IMR-90 (cell line): ENCODE measurements at regions not wholly inside any gene's neighbourhood (a gene's known extent, or its start where the extent isn't known, plus 50 kb on each side); places are given as distances from the start of the nearest gene placed in this dataset.

ENCODE experiments used
- ATAC-seq: fragments of 200-7000 bp; cut with Tn5 transposase; 2 replicates; pipeline ENCODE4 v1.9.1; 2020; ENCODE audit warnings: low read depth, mild to moderate bottlenecking, moderate library complexity
- BruUV-seq: library from RNA; stranded (reverse); fragments of 400-500 nt; replicated peaks from 2 replicates; lab custom pipeline; 2021; lab: Mats Ljungman, UMichigan
- CTCF ChIA-PET: fragments of 300-600 bp; formaldehyde crosslinking; extraction: SDS; loops from one replicate; lab custom pipeline; 2021; ENCODE audit warnings: antibody characterized with exemption; lab: Yijun Ruan, JAX
- POLR2A ChIA-PET: fragments of 300-600 bp; sonication (Branson Sonifier 250); formaldehyde crosslinking; loops from one replicate; lab custom pipeline; 2022; ENCODE audit warnings: antibody characterized with exemption; ENCODE audit not compliant: unreplicated experiment; lab: Charles Lee
- DNase-seq: peaks from one replicate; pipeline ENCODE4 v3.0.0; 2013
- H2AFZ ChIP-seq: replicated peaks from 2 replicates; pipeline ENCODE3; 2013; ENCODE audit warnings: low read length, mild to moderate bottlenecking; ENCODE audit not compliant: poor library complexity
- H2AK5ac ChIP-seq: 2 replicates; pipeline ENCODE4 v1.6.1; 2013; ENCODE audit warnings: low read depth, low read length, inconsistent platforms
- H2AK9ac ChIP-seq: replicated peaks from 2 replicates; pipeline ENCODE3; 2013; ENCODE audit warnings: mild to moderate bottlenecking, low read depth, low read length, moderate library complexity; ENCODE audit not compliant: poor library complexity
- H2BK120ac ChIP-seq: 2 replicates; pipeline ENCODE4 v1.6.1; 2013; ENCODE audit warnings: low read depth, low read length, inconsistent platforms
- H2BK15ac ChIP-seq: 3 replicates; pipeline ENCODE4 v1.6.1; 2013; ENCODE audit warnings: low read depth, low read length, inconsistent platforms
- H2BK20ac ChIP-seq: 2 replicates; pipeline ENCODE4 v1.6.1; 2013; ENCODE audit warnings: low read depth, mild to moderate bottlenecking, inconsistent platforms, low read length, moderate library complexity
- H2BK5ac ChIP-seq: 2 replicates; pipeline ENCODE4 v1.6.1; 2013; ENCODE audit warnings: mild to moderate bottlenecking, low read depth, low read length, inconsistent platforms; ENCODE audit not compliant: poor library complexity, severe bottlenecking
- H3K14ac ChIP-seq: replicated peaks from 2 replicates; pipeline ENCODE4 v1.6.1; 2013; ENCODE audit warnings: low read depth, low read length, inconsistent platforms
- H3K18ac ChIP-seq: 2 replicates; pipeline ENCODE4 v1.6.1; 2013; ENCODE audit warnings: low read depth, low read length, control low read depth
- H3K23ac ChIP-seq: 2 replicates; pipeline ENCODE4 v1.6.1; 2013; ENCODE audit warnings: low read depth, low read length, inconsistent platforms
- H3K27ac ChIP-seq: 2 replicates; pipeline ENCODE4 v1.5.1; 2013; ENCODE audit warnings: mild to moderate bottlenecking, control low read depth, low read length; ENCODE audit not compliant: insufficient read depth
- H3K27me3 ChIP-seq: 2 replicates; pipeline ENCODE4 v1.6.1; 2013; ENCODE audit warnings: low read length; ENCODE audit not compliant: control insufficient read depth, insufficient read depth
- H3K36me3 ChIP-seq: 2 replicates; pipeline ENCODE4 v1.6.1; 2013; ENCODE audit warnings: low read length, mixed read lengths; ENCODE audit not compliant: control insufficient read depth, insufficient read depth
- H3K4ac ChIP-seq: 2 replicates; pipeline ENCODE4 v1.6.1; 2013; ENCODE audit warnings: low read depth, low read length, inconsistent platforms
- H3K4me1 ChIP-seq: 2 replicates; pipeline ENCODE4 v1.6.1; 2013; ENCODE audit warnings: low read length, mixed read lengths; ENCODE audit not compliant: control insufficient read depth, insufficient read depth
- H3K4me2 ChIP-seq: 2 replicates; pipeline ENCODE4 v1.6.1; 2013; ENCODE audit warnings: low read depth, mild to moderate bottlenecking, control low read depth, low read length, moderate library complexity
- H3K4me3 ChIP-seq: 2 replicates; pipeline ENCODE4 v1.5.1; 2013; ENCODE audit warnings: low read depth, mild to moderate bottlenecking, control low read depth, low read length, moderate library complexity; ENCODE audit not compliant: insufficient read depth
- H3K56ac ChIP-seq: 2 replicates; pipeline ENCODE4 v1.6.1; 2013; ENCODE audit warnings: low read length, inconsistent platforms; ENCODE audit not compliant: insufficient read depth; ENCODE audit errors: extremely low read depth
- H3K79me1 ChIP-seq, 2 experiments: 2 replicates each; pipeline ENCODE4 v1.6.1; 2013; ENCODE audit warnings: low read length in 2 of 2, inconsistent platforms in 1 of 2, low read depth in 1 of 2
- H3K9ac ChIP-seq: 2 replicates; pipeline ENCODE4 v1.6.1; 2013; ENCODE audit warnings: low read depth, low read length, control low read depth
- H3K9me1 ChIP-seq: 2 replicates; pipeline ENCODE4 v1.6.1; 2013; ENCODE audit warnings: low read length, inconsistent platforms; ENCODE audit not compliant: insufficient read depth
- H3K9me3 ChIP-seq: 2 replicates; pipeline ENCODE4 v1.6.1; 2013; ENCODE audit warnings: low read length; ENCODE audit not compliant: control insufficient read depth, insufficient read depth
- H4K20me1 ChIP-seq: 2 replicates; pipeline ENCODE4 v1.6.1; 2013; ENCODE audit warnings: low read length, inconsistent platforms; ENCODE audit not compliant: insufficient read depth
- H4K5ac ChIP-seq: 2 replicates; pipeline ENCODE4 v1.6.1; 2013; ENCODE audit warnings: mild to moderate bottlenecking, low read depth, low read length, control low read depth
- H4K8ac ChIP-seq, 2 experiments: 2 replicates each; pipeline ENCODE4 v1.6.1; 2013; ENCODE audit warnings: low read depth in 2 of 2, low read length in 2 of 2, control low read depth in 1 of 2, inconsistent platforms in 1 of 2
- H4K91ac ChIP-seq: 2 replicates; pipeline ENCODE4 v1.6.1; 2013; ENCODE audit warnings: low read depth, low read length, inconsistent platforms; ENCODE audit not compliant: insufficient read depth
- CEBPB ChIP-seq: IDR thresholded peaks from 2 replicates; pipeline ENCODE4 v1.6.1; 2012; ENCODE audit warnings: low read depth, low read length, improper control_type of control experiment
- CHD1 ChIP-seq: IDR thresholded peaks from 2 replicates; pipeline ENCODE4 v1.6.1; 2012; ENCODE audit warnings: low read depth, low read length, improper control_type of control experiment
- FOS ChIP-seq: fragments of 150-350 bp; IDR thresholded peaks from 2 replicates; pipeline ENCODE4 v1.6.1; 2016; ENCODE audit warnings: low read depth, low read length
- MAZ ChIP-seq: IDR thresholded peaks from 2 replicates; pipeline ENCODE4 v1.6.1; 2012; ENCODE audit warnings: low read depth, mild to moderate bottlenecking, low read length, improper control_type of control experiment, moderate library complexity, borderline replicate concordance
- MXI1 ChIP-seq: IDR thresholded peaks from 2 replicates; pipeline ENCODE4 v1.6.1; 2012; ENCODE audit warnings: low read depth, mild to moderate bottlenecking, low read length, moderate library complexity, borderline replicate concordance
- NFE2L2 ChIP-seq: fragments of 150-350 bp; IDR thresholded peaks from 2 replicates; pipeline ENCODE4 v1.6.1; 2016; ENCODE audit warnings: low read depth, mild to moderate bottlenecking, low read length
- POLR2A ChIP-seq: IDR thresholded peaks from 2 replicates; pipeline ENCODE4 v1.6.1; 2012; ENCODE audit warnings: mild to moderate bottlenecking, low read depth, low read length
- RAD21 ChIP-seq: IDR thresholded peaks from 2 replicates; pipeline ENCODE4 v1.6.1; 2012; ENCODE audit warnings: low read length, improper control_type of control experiment
- RCOR1 ChIP-seq: IDR thresholded peaks from 2 replicates; pipeline ENCODE4 v1.6.1; 2012; ENCODE audit warnings: mild to moderate bottlenecking, low read length, improper control_type of control experiment; ENCODE audit not compliant: insufficient replicate concordance
- SMC3 ChIP-seq: fragments of 150-350 bp; IDR thresholded peaks from 2 replicates; pipeline ENCODE4 v1.6.1; 2016; ENCODE audit warnings: low read depth, mild to moderate bottlenecking, antibody characterized with exemption, low read length, moderate library complexity
- dilution Hi-C: fragments of 300-500 bp; cut with HindIII; formaldehyde crosslinking; loops from one replicate; pipeline ENCODE4 v1.14.3; 2018; ENCODE audit warnings: low sequenced_read_pairs; ENCODE audit not compliant: unreplicated experiment
- in situ Hi-C: fragments of 300-500 bp; cut with MboI; formaldehyde crosslinking; loops from 3 replicates; pipeline ENCODE4 v1.14.3; 2019; ENCODE audit warnings: low sequenced_read_pairs, inconsistent platforms, mixed read lengths
- intact Hi-C: fragments of 100-400 bp; cut with micrococcal nuclease; formaldehyde crosslinking; loops from 2 replicates; pipeline ENCODE4 v1.10.0; 2022
- TF ChIP-seq, protein P1 (sequence below): conservative IDR thresholded peaks from 2 replicates; pipeline ENCODE4 v1.5.1; 2012; ENCODE audit warnings: mild to moderate bottlenecking, low read depth, low read length, improper control_type of control experiment
- TF ChIP-seq, protein P2 (sequence below): fragments of 150-350 bp; IDR thresholded peaks from 2 replicates; pipeline ENCODE4 v1.6.1; 2016; ENCODE audit warnings: low read depth, mild to moderate bottlenecking, low read length, moderate library complexity, borderline replicate concordance
- TF ChIP-seq, protein P3 (sequence below): fragments of 150-350 bp; IDR thresholded peaks from 2 replicates; pipeline ENCODE4 v1.6.1; 2017; ENCODE audit warnings: mild to moderate bottlenecking, antibody characterized with exemption, low read length, low read depth

DNA sequence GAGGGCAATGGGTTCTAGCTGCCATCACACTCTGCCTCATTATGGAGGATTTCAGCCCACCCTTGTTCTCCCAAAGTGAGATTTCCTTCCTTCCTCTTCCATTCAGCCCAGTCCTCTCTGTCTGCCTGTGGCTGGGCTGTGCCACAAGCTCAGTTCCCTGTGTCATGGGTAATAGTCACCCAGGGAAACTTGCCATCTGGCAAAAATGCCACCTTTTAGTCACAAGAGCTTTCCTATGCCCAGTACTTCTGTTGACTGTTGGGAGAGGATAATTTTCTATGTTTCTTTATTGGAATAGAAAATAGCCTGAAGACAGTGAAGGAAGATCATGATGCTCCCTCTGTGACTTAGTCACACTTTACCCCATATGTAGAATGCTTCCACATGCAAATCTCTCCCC lies 71.4 kb downstream of the TLR4 start:
- H4K8ac ChIP-seq, result no peak overlapping the region
- no peaks in the 10 kb centered on the region for H3K4me1 ChIP-seq
- H3K27me3 ChIP-seq, result no peaks in the 10 kb centered on the region
- no peak overlapping the region for H2AK5ac ChIP-seq
- no peak overlapping the region for H2BK15ac ChIP-seq
- TF ChIP-seq, protein P1, sequence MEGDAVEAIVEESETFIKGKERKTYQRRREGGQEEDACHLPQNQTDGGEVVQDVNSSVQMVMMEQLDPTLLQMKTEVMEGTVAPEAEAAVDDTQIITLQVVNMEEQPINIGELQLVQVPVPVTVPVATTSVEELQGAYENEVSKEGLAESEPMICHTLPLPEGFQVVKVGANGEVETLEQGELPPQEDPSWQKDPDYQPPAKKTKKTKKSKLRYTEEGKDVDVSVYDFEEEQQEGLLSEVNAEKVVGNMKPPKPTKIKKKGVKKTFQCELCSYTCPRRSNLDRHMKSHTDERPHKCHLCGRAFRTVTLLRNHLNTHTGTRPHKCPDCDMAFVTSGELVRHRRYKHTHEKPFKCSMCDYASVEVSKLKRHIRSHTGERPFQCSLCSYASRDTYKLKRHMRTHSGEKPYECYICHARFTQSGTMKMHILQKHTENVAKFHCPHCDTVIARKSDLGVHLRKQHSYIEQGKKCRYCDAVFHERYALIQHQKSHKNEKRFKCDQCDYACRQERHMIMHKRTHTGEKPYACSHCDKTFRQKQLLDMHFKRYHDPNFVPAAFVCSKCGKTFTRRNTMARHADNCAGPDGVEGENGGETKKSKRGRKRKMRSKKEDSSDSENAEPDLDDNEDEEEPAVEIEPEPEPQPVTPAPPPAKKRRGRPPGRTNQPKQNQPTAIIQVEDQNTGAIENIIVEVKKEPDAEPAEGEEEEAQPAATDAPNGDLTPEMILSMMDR, result no peak
- TF ChIP-seq RAD21, result no peak
- TF ChIP-seq MAZ, result no peak
- TF ChIP-seq SMC3, result no peak
- TF ChIP-seq RCOR1, result no peak
- TF ChIP-seq CHD1, result no peak
- TF ChIP-seq FOS, result no peak
- TF ChIP-seq MXI1, result no peak
- TF ChIP-seq CEBPB, result no peak
- no peak for TF ChIP-seq POLR2A
- TF ChIP-seq, protein P2, sequence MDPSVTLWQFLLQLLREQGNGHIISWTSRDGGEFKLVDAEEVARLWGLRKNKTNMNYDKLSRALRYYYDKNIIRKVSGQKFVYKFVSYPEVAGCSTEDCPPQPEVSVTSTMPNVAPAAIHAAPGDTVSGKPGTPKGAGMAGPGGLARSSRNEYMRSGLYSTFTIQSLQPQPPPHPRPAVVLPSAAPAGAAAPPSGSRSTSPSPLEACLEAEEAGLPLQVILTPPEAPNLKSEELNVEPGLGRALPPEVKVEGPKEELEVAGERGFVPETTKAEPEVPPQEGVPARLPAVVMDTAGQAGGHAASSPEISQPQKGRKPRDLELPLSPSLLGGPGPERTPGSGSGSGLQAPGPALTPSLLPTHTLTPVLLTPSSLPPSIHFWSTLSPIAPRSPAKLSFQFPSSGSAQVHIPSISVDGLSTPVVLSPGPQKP, result no peak
- TF ChIP-seq, protein P3, sequence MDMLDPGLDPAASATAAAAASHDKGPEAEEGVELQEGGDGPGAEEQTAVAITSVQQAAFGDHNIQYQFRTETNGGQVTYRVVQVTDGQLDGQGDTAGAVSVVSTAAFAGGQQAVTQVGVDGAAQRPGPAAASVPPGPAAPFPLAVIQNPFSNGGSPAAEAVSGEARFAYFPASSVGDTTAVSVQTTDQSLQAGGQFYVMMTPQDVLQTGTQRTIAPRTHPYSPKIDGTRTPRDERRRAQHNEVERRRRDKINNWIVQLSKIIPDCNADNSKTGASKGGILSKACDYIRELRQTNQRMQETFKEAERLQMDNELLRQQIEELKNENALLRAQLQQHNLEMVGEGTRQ, result no peak
- TF ChIP-seq NFE2L2, result no peak
- H3K14ac ChIP-seq, result no peak overlapping the region
- H3K4ac ChIP-seq, result no peak overlapping the region
- H3K4me2 ChIP-seq, result no peak overlapping the region
- in situ Hi-C loops, result no loop called here
- BruUV-seq, result no TSS peak
- H3K27ac ChIP-seq, result no peak overlapping the region
- ATAC-seq (no peak), DNase-seq (no peak)
- no peak overlapping the region for H3K23ac ChIP-seq
- ChIA-PET CTCF (no interaction called here), POLR2A (no interaction called here)
- H3K36me3 ChIP-seq, result no peaks in the 10 kb centered on the region
- H2BK20ac ChIP-seq, result no peak overlapping the region
- H3K18ac ChIP-seq, result no peak overlapping the region
- intact Hi-C loops, result no loop called here
- no peak overlapping the region for H4K5ac ChIP-seq
- no peaks in the 10 kb centered on the region for H3K79me1 ChIP-seq
- no peak overlapping the region for H2AFZ ChIP-seq
- H3K9me3 ChIP-seq, result peaks cover 14% of the 10 kb centered on the region
- H3K56ac ChIP-seq, result no peak overlapping the region
- dilution Hi-C loops, result no loop called here
- H4K91ac ChIP-seq, result no peak overlapping the region
- no peak overlapping the region for H2BK5ac ChIP-seq
- H4K20me1 ChIP-seq, result no peaks in the 10 kb centered on the region
- H3K9ac ChIP-seq, result no peak overlapping the region
- no peak overlapping the region for H3K4me3 ChIP-seq
- H2BK120ac ChIP-seq, result no peak overlapping the region
- H3K9me1 ChIP-seq, result no peaks in the 10 kb centered on the region
- H2AK9ac ChIP-seq, result no peak overlapping the region
